Keratinocyte (primary cell): ENCODE measurements at regions not wholly inside any gene's neighbourhood (a gene's known extent, or its start where the extent isn't known, plus 50 kb on each side); places are given as distances from the start of the nearest gene placed in this dataset.

Experiments
- CTCF ChIP-seq, 3 experiments: IDR thresholded peaks in 1 of 3; conservative IDR thresholded peaks in 1 of 3; optimal IDR thresholded peaks in 1 of 3; 2 replicates in 2 of 3; 3 replicates in 1 of 3; pipeline versions ENCODE3 to v1.5.1; 2011; ENCODE audit warnings: low read length in 3 of 3, mild to moderate bottlenecking in 3 of 3, moderate library complexity in 2 of 3, control low read depth in 1 of 3, inconsistent platforms in 1 of 3; ENCODE audit not compliant: insufficient read depth in 2 of 3; ENCODE audit errors: extremely low read depth in 1 of 3
- EZH2 ChIP-seq: IDR thresholded peaks from one replicate; pipeline ENCODE4 v1.6.1; 2012; ENCODE audit warnings: inconsistent platforms, mild to moderate bottlenecking, low read length, moderate library complexity

GRCh38 chr2:240296104-240296406 is 139.4 kb upstream of the GPC1 start:
- TF ChIP-seq EZH2 (no peak), CTCF (optimal IDR thresholded peaks at IDR 0.05 in 1 of 3, IDR thresholded peaks at IDR 0.05 in 1 of 3, conservative IDR thresholded peaks at IDR 0.05 in 1 of 3; ENCODE audit: extremely low read depth in 1 of 3, insufficient read depth in 2 of 3, low read length in 3 of 3) (no peak)
